ENCODE measurements at regions not wholly inside any gene's neighbourhood (a gene's known extent, or its start where the extent isn't known, plus 50 kb on each side); places are given as distances from the start of the nearest gene placed in this dataset.

GRCh38 chr7:41878309-41879295 lies 175.7 kb upstream of the INHBA start:
- no peak for DNase-seq (ENCODE audit: low spot score)

- DNase-seq (ENCODE audit: low spot score): no peak
These were observed 174.2 kb upstream of the INHBA start for GRCh38 chr7:41877118-41877517.

- no peak for DNase-seq (ENCODE audit: low spot score)
These were observed 172.6 kb upstream of the INHBA start for GRCh38 chr7:41875513-41875912.

GRCh38 chr7:41874201-41874785 lies 171.4 kb upstream of the INHBA start:
- DNase-seq (ENCODE audit: low spot score): no peak

- DNase-seq (ENCODE audit: low spot score): no peak
These were observed 170.9 kb upstream of the INHBA start for GRCh38 chr7:41873741-41874140.

- no peak for DNase-seq (ENCODE audit: low spot score)
These were observed 170.1 kb upstream of the INHBA start for GRCh38 chr7:41872966-41873365.

GRCh38 chr7:41870461-41871138 lies 167.7 kb upstream of the INHBA start:
- DNase-seq (ENCODE audit: low spot score): no peak

- DNase-seq (ENCODE audit: low spot score): no peak
These were observed 167.1 kb upstream of the INHBA start for GRCh38 chr7:41869997-41870396.

- no peak for DNase-seq (ENCODE audit: low spot score)
These were observed 166.7 kb upstream of the INHBA start for GRCh38 chr7:41869596-41869995.

- no peak for DNase-seq (ENCODE audit: low spot score)
These were observed 166.2 kb upstream of the INHBA start for GRCh38 chr7:41869091-41869490.

GRCh38 chr7:41867639-41868280 lies 164.9 kb upstream of the INHBA start:
- DNase-seq (ENCODE audit: low spot score): no peak

GRCh38 chr7:41862261-41862660 lies 159.4 kb upstream of the INHBA start:
- no peak for DNase-seq (ENCODE audit: low spot score)

GRCh38 chr7:41861642-41862041 lies 158.8 kb upstream of the INHBA start:
- no peak for DNase-seq (ENCODE audit: low spot score)

GRCh38 chr7:41858201-41858600 lies 155.3 kb upstream of the INHBA start:
- no peak for DNase-seq (ENCODE audit: low spot score)

GRCh38 chr7:41855798-41856197 lies 152.9 kb upstream of the INHBA start:
- DNase-seq (ENCODE audit: low spot score): no peak

- no peak for DNase-seq (ENCODE audit: low spot score)
These were observed 144.7 kb upstream of the INHBA start for GRCh38 chr7:41847606-41848005.

- no peak for DNase-seq (ENCODE audit: low spot score)
These were observed 144.3 kb upstream of the INHBA start for GRCh38 chr7:41847151-41847550.

GRCh38 chr7:41842956-41843355 lies 140.1 kb upstream of the INHBA start:
- DNase-seq (ENCODE audit: low spot score): no peak

- no peak for DNase-seq (ENCODE audit: low spot score)
These were observed 135.0 kb upstream of the INHBA start for GRCh38 chr7:41837916-41838315.

- no peak for DNase-seq (ENCODE audit: low spot score)
These were observed 133.2 kb upstream of the INHBA start for GRCh38 chr7:41835976-41836530.

GRCh38 chr7:41834805-41835694 lies 132.2 kb upstream of the INHBA start:
- DNase-seq (ENCODE audit: low spot score): no peak

Data from putamen (tissue), 1 donor.